ENCODE measurements at regions not wholly inside any gene's neighbourhood (a gene's known extent, or its start where the extent isn't known, plus 50 kb on each side); places are given as distances from the start of the nearest gene placed in this dataset.

DNA sequence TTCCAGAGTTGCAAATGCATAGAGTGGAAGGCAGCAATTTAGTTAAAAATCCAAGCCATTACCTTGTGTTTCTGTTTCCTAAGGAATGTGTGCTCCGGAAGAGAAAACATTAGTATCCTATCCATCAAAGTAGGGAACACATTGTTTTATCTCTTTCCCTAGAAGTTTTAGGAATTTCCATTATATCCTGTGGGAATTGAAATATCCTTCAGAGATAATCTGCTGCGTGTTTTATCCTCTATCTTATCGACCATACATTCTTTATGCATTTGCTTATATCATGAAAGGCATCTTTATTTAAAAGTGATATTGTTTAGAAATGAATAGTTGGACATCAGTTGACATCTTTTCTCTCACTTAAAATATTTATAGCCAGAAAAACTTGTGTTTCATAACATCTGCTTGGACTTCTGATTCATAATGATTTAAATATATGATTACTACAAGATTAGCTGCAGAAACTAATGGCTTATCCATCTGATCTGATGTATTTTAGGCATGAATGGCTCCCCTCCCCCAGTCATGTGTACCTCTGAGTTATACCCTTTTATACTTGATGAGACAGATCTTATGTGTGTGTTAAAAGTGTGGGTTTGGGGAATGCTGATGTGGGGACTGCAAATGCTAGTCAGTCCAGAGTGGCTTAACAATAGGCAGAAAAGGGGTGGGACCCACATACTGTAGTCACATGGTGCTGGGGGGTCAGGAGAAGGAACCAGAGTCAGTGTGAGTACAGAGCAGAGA, 136.2 kb upstream of the ARHGAP28 start:
- TF ChIP-seq TCF12 (IDR thresholded peaks at IDR 0.05; ENCODE audit: low read depth) = no peak
- TF ChIP-seq, protein P1, sequence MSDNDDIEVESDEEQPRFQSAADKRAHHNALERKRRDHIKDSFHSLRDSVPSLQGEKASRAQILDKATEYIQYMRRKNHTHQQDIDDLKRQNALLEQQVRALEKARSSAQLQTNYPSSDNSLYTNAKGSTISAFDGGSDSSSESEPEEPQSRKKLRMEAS (IDR thresholded peaks at IDR 0.05) = no peak
- no peak for TF ChIP-seq TEAD4 (IDR thresholded peaks at IDR 0.05)
- TF ChIP-seq EP300 (IDR thresholded peaks at IDR 0.05; ENCODE audit: borderline replicate concordance) = no peak
- no peak for TF ChIP-seq CREB1 (IDR thresholded peaks at IDR 0.05; ENCODE audit: low read depth)
- no peak for TF ChIP-seq ZBTB7A (IDR thresholded peaks at IDR 0.05; ENCODE audit: low read depth)
- TF ChIP-seq TAF1 (IDR thresholded peaks at IDR 0.05; ENCODE audit: low read depth) = no peak
- no peak for TF ChIP-seq NFIC (IDR thresholded peaks at IDR 0.05)
- TF ChIP-seq EGR1 (IDR thresholded peaks at IDR 0.05) = no peak
- TF ChIP-seq, protein P2, sequence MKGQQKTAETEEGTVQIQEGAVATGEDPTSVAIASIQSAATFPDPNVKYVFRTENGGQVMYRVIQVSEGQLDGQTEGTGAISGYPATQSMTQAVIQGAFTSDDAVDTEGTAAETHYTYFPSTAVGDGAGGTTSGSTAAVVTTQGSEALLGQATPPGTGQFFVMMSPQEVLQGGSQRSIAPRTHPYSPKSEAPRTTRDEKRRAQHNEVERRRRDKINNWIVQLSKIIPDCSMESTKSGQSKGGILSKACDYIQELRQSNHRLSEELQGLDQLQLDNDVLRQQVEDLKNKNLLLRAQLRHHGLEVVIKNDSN (IDR thresholded peaks at IDR 0.05) = no peak
- TF ChIP-seq FOXM1 (IDR thresholded peaks at IDR 0.05; ENCODE audit: borderline replicate concordance, low read depth) = no peak
- no peak for TF ChIP-seq CEBPB (IDR thresholded peaks at IDR 0.05)
- TF ChIP-seq, protein P3, sequence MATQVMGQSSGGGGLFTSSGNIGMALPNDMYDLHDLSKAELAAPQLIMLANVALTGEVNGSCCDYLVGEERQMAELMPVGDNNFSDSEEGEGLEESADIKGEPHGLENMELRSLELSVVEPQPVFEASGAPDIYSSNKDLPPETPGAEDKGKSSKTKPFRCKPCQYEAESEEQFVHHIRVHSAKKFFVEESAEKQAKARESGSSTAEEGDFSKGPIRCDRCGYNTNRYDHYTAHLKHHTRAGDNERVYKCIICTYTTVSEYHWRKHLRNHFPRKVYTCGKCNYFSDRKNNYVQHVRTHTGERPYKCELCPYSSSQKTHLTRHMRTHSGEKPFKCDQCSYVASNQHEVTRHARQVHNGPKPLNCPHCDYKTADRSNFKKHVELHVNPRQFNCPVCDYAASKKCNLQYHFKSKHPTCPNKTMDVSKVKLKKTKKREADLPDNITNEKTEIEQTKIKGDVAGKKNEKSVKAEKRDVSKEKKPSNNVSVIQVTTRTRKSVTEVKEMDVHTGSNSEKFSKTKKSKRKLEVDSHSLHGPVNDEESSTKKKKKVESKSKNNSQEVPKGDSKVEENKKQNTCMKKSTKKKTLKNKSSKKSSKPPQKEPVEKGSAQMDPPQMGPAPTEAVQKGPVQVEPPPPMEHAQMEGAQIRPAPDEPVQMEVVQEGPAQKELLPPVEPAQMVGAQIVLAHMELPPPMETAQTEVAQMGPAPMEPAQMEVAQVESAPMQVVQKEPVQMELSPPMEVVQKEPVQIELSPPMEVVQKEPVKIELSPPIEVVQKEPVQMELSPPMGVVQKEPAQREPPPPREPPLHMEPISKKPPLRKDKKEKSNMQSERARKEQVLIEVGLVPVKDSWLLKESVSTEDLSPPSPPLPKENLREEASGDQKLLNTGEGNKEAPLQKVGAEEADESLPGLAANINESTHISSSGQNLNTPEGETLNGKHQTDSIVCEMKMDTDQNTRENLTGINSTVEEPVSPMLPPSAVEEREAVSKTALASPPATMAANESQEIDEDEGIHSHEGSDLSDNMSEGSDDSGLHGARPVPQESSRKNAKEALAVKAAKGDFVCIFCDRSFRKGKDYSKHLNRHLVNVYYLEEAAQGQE (IDR thresholded peaks at IDR 0.05; ENCODE audit: low read depth) = no peak
- TF ChIP-seq RAD21 (IDR thresholded peaks at IDR 0.05; ENCODE audit: low read depth) = no peak
- no peak for TF ChIP-seq YY1 (IDR thresholded peaks at IDR 0.05; ENCODE audit: low read depth)

DNA sequence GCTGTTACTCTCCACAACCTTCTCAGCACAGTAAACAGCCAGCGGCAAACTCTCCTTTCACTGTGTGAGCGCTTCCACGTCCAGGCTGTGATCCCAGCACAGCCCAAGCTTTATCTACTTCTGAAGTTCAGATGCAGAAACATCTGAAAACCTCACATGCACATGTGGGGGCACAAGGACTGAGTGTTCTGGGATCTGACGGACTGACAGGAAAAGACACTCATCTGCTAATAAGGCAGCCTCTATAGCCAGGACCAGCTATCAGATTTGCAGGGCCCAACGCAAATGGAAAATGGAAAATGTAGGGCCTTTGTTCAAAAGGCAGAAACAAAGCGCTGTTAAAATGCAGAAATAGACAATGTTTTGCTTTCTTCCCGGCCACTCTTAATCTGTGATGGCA, 133.8 kb upstream of the ARHGAP28 start:
- TF ChIP-seq, protein P1 (IDR thresholded peaks at IDR 0.05) = no peak
- no peak for TF ChIP-seq NFIC (IDR thresholded peaks at IDR 0.05)
- TF ChIP-seq EGR1 (IDR thresholded peaks at IDR 0.05) = no peak
- no peak for TF ChIP-seq EP300 (IDR thresholded peaks at IDR 0.05; ENCODE audit: borderline replicate concordance)
- TF ChIP-seq TCF12 (IDR thresholded peaks at IDR 0.05; ENCODE audit: low read depth) = no peak
- TF ChIP-seq, protein P3 (IDR thresholded peaks at IDR 0.05; ENCODE audit: low read depth) = no peak
- TF ChIP-seq, protein P2 (IDR thresholded peaks at IDR 0.05) = no peak
- TF ChIP-seq YY1 (IDR thresholded peaks at IDR 0.05; ENCODE audit: low read depth) = no peak
- TF ChIP-seq ZBTB7A (IDR thresholded peaks at IDR 0.05; ENCODE audit: low read depth) = no peak

DNA sequence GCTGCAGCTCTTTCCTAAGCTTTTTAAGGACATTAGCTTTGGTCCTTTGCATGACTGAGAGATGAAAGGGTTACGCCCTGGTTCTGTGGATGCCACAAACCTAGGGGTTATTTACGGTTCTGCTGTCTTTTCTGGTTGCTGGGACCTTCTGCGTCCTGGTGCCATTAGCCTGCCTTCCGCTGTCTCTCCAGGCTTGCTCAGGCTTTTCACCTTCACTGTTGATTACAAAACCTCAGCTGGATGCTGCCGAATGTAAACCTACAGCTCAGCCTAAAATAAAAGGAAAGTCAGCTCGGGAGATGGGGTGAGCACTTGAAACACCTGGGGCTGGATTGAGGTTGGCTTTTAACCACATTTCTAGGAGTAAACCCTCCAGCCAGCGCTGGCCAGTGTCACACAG, 130.9 kb upstream of the ARHGAP28 start:
- TF ChIP-seq, protein P2 (IDR thresholded peaks at IDR 0.05) = no peak
- TF ChIP-seq EGR1 (IDR thresholded peaks at IDR 0.05) (no peak), NFIC (IDR thresholded peaks at IDR 0.05) (no peak), CREB1 (IDR thresholded peaks at IDR 0.05; ENCODE audit: low read depth) (no peak), TAF1 (IDR thresholded peaks at IDR 0.05; ENCODE audit: low read depth) (no peak)

DNA sequence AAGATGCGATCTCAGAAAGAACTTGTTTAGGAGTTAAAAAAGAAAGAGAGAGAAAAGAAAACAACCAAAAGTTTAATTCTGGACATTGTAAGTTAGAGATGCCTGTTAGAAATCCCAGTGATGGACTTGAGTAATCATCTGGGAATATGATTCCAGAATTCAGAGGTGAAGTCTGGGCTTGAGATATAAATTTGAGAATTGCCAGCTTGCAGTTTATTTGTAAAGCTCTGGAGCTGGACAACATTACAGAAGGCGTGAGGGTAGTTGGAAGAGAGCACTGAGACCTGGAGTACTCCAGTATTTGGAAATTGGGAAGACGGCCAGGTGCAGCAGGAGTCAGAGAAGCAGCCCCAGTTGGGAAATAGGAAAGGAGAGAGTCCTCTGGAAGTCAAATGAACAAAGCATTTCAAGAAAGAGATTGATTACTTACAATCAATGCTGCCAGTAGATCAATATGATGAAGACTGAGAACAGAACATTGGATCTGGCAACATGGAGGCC, 128.8 kb upstream of the ARHGAP28 start:
- TF ChIP-seq TCF12 (IDR thresholded peaks at IDR 0.05; ENCODE audit: low read depth) = no peak
- TF ChIP-seq CREB1 (IDR thresholded peaks at IDR 0.05; ENCODE audit: low read depth) = no peak

DNA sequence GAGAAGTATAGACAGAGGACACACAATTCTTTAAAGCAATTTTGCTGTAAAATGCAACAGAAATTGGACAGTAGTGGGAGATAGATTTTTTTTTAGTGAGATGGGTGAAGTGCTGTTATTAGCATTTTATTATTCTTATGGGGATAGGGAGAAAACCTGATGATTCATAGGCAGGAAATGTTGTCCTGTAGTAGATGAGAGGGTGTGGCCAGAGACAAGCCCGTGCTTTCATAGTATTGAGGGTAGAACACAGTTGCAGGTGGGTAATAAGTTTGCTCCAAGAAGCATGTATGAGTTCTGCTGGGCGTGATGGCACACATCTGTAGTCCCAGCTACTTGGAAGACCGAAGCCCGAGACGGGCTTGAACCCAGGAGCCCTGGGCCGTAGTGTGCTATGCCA, 128.3 kb upstream of the ARHGAP28 start:
- TF ChIP-seq YY1 (IDR thresholded peaks at IDR 0.05; ENCODE audit: low read depth) (no peak), EP300 (IDR thresholded peaks at IDR 0.05; ENCODE audit: borderline replicate concordance) (no peak), ZBTB7A (IDR thresholded peaks at IDR 0.05; ENCODE audit: low read depth) (no peak), RAD21 (IDR thresholded peaks at IDR 0.05; ENCODE audit: low read depth) (no peak), EGR1 (IDR thresholded peaks at IDR 0.05) (no peak), TEAD4 (IDR thresholded peaks at IDR 0.05) (no peak), FOXM1 (IDR thresholded peaks at IDR 0.05; ENCODE audit: borderline replicate concordance, low read depth) (no peak), TAF1 (IDR thresholded peaks at IDR 0.05; ENCODE audit: low read depth) (no peak), CEBPB (IDR thresholded peaks at IDR 0.05) (no peak)
- TF ChIP-seq, protein P1 (IDR thresholded peaks at IDR 0.05) = no peak

Measured in Ishikawa (cell line).